Fibroblast of mammary gland (primary cell): ENCODE measurements at regions not wholly inside any gene's neighbourhood (a gene's known extent, or its start where the extent isn't known, plus 50 kb on each side); places are given as distances from the start of the nearest gene placed in this dataset.
"Not testable (repeated sequence)": the region's sequence is repeated elsewhere in the genome, so short reads cannot be mapped to it uniquely, and the experiment has no call there.

Experiments used
- DNase-seq: peaks from one replicate; pipeline ENCODE4 v3.0.0-alpha.2; 2010; ENCODE audit warnings: low read depth
- H3K4me3 ChIP-seq: 2 replicates; pipeline ENCODE4 v1.5.1; 2011; ENCODE audit warnings: low read depth, mild to moderate bottlenecking, low read length, moderate library complexity; ENCODE audit not compliant: control insufficient read depth
- CTCF ChIP-seq: conservative IDR thresholded peaks from 2 replicates; pipeline ENCODE4 v1.5.1; 2011; ENCODE audit warnings: low read depth, low read length, inconsistent platforms; ENCODE audit not compliant: control insufficient read depth, insufficient read depth

- no peak for DNase-seq
- no peak for TF ChIP-seq CTCF
- no peak overlapping the region for H3K4me3 ChIP-seq
These were observed 299.9 kb downstream of the PPP4R3C start for GRCh38 chrX:27163236-27163635.

GRCh38 chrX:27162496-27162895 is 300.6 kb downstream of the PPP4R3C start:
- TF ChIP-seq CTCF: no peak
- no peak for DNase-seq
- no peak overlapping the region for H3K4me3 ChIP-seq

GRCh38 chrX:27156921-27157320 is 306.2 kb downstream of the PPP4R3C start:
- not testable (repeated sequence) for DNase-seq, H3K4me3 ChIP-seq

- no peak for DNase-seq
- H3K4me3 ChIP-seq: no peak overlapping the region
- no peak for TF ChIP-seq CTCF
These were observed 326.8 kb downstream of the PPP4R3C start for GRCh38 chrX:27136325-27136724.

GRCh38 chrX:27132862-27133261 is 330.3 kb downstream of the PPP4R3C start:
- no peak for DNase-seq
- no peak for TF ChIP-seq CTCF
- no peak overlapping the region for H3K4me3 ChIP-seq

- not testable (repeated sequence) for DNase-seq
These were observed 376.0 kb downstream of the PPP4R3C start for GRCh38 chrX:27087176-27087575.

GRCh38 chrX:27086237-27086636 is 376.9 kb downstream of the PPP4R3C start:
- no peak overlapping the region for H3K4me3 ChIP-seq
- DNase-seq: no peak
- no peak for TF ChIP-seq CTCF

More at GRCh38 chrX:27087176-27087575, 376.0 kb downstream of the PPP4R3C start:
- not testable (repeated sequence) for H3K4me3 ChIP-seq

GRCh38 chrX:27085346-27085745 is 377.8 kb downstream of the PPP4R3C start:
- no peak for DNase-seq
- no peak for TF ChIP-seq CTCF
- H3K4me3 ChIP-seq: no peak overlapping the region
